Upper lobe of left lung (tissue), 6 donors: ENCODE measurements at regions not wholly inside any gene's neighbourhood (a gene's known extent, or its start where the extent isn't known, plus 50 kb on each side); places are given as distances from the start of the nearest gene placed in this dataset.

Experiments
- ATAC-seq, 2 donors: fragments of 200-7000 bp; cut with Tn5 transposase; one replicate each; pipeline ENCODE4 v1.9.1; 2022; ENCODE audit warnings: mild to moderate bottlenecking in 2 of 2, moderate library complexity in 2 of 2; ENCODE audit not compliant: low FRiP score in 2 of 2
- DNase-seq, 2 donors: peaks; one replicate each; pipeline ENCODE4 v3.0.0-alpha.2; 2019 to 2020
- H3K27ac ChIP-seq, 4 donors: fragments of 200-600 bp; sonication (generic); one replicate each; pipeline ENCODE4 v1.5.1; 2016 to 2019
- H3K27me3 ChIP-seq, 4 donors: fragments of 200-600 bp; sonication (generic); one replicate each; pipeline ENCODE4 v1.5.1; 2017 to 2019
- H3K36me3 ChIP-seq, 4 donors: fragments of 200-600 bp; sonication (generic); one replicate each; pipeline ENCODE4 v1.5.1; 2016 to 2019
- H3K4me1 ChIP-seq, 4 donors: fragments of 200-600 bp; sonication (generic); one replicate each; pipeline ENCODE4 v1.5.1; 2018 to 2019
- H3K4me3 ChIP-seq, 4 donors: fragments of 200-600 bp; sonication (generic); one replicate each; pipeline ENCODE4 v1.5.1; 2017 to 2019; ENCODE audit warnings: mild to moderate bottlenecking in 2 of 4, moderate library complexity in 1 of 4
- H3K9me3 ChIP-seq, 4 donors: fragments of 200-600 bp; sonication (generic); one replicate each; pipeline ENCODE4 v1.5.1; 2018 to 2019
- CTCF ChIP-seq, 6 experiments: fragments of 450-650 bp in 4 of 6; fragments of 200-600 bp in 2 of 6; sonication (generic) in 2 of 6; IDR thresholded peaks; one replicate each; pipeline ENCODE4 v1.5.1; 2016 to 2019; ENCODE audit warnings: antibody characterized with exemption in 6 of 6
- EP300 ChIP-seq, 4 donors: sonication (generic); formaldehyde crosslinking; IDR thresholded peaks; one replicate each; pipeline ENCODE4 v1.5.1; 2017; ENCODE audit warnings: antibody characterized with exemption in 4 of 4, control low read depth in 2 of 4
- POLR2A ChIP-seq, 4 donors: fragments of 450-650 bp; IDR thresholded peaks; one replicate each; pipeline ENCODE4 v1.5.1; 2016 to 2017; ENCODE audit warnings: antibody characterized with exemption in 4 of 4, mild to moderate bottlenecking in 2 of 4
- POLR2AphosphoS5 ChIP-seq, 2 donors: sonication (generic); formaldehyde crosslinking; IDR thresholded peaks; one replicate each; pipeline ENCODE4 v1.5.1; 2017; ENCODE audit warnings: antibody characterized with exemption in 2 of 2
- WGBS, 2 donors: methylation state at CpG; one replicate each; pipeline ENCODE4 v1.1.5; 2017 to 2018; 5-methylcytosine and 5-hydroxymethylcytosine counted together
- donor health status: DM: no; HTN: no; CAD: no; lungs with moderate emphysema.
- donor health status: DM: no; HTN: yes; CAD: no; lungs with severe emphysema.

GRCh38 chr4:124803641-124804040 lies 91.1 kb upstream of the ANKRD50 start:
- Histone ChIP-seq H3K36me3 (no peaks in the 10 kb centered on the region), H3K9me3 (no peaks in the 10 kb centered on the region), H3K27ac (no peak overlapping the region), H3K4me1 (no peaks in the 10 kb centered on the region), H3K4me3 (no peak overlapping the region), H3K27me3 (no peaks in the 10 kb centered on the region)
- TF ChIP-seq POLR2AphosphoS5 (IDR thresholded peaks at IDR 0.05) (no peak), CTCF (IDR thresholded peaks at IDR 0.05) (no peak), EP300 (IDR thresholded peaks at IDR 0.05) (no peak), POLR2A (IDR thresholded peaks at IDR 0.05) (no peak)
- 72 to 88% methylated on average over 1 of the region's 1 CpG for WGBS, 2 donors
- no peak for ATAC-seq
- no peak for DNase-seq

GRCh38 chr4:124803026-124803425 lies 90.5 kb upstream of the ANKRD50 start:
- ATAC-seq, result no peak

GRCh38 chr4:124797223-124797622 lies 84.7 kb upstream of the ANKRD50 start:
- H3K36me3 ChIP-seq, result no peaks in the 10 kb centered on the region
- H3K27ac ChIP-seq, result no peak overlapping the region
- H3K27me3 ChIP-seq, result no peaks in the 10 kb centered on the region
- TF ChIP-seq EP300 (IDR thresholded peaks at IDR 0.05) (no peak), CTCF (IDR thresholded peaks at IDR 0.05) (no peak)
- H3K4me3 ChIP-seq, result no peak overlapping the region
- ATAC-seq (no peak), DNase-seq (no peak)
- no peaks in the 10 kb centered on the region for H3K4me1 ChIP-seq
- 81% methylated on average over 3 of the region's 3 CpGs for WGBS, 2 donors
- no peaks in the 10 kb centered on the region for H3K9me3 ChIP-seq

More at GRCh38 chr4:124803026-124803425, 90.5 kb upstream of the ANKRD50 start:
- WGBS, 2 donors, result 35 to 71% methylated on average over 1 of the region's 1 CpG
- H3K27me3 ChIP-seq, result no peaks in the 10 kb centered on the region
- no peak for DNase-seq
- no peaks in the 10 kb centered on the region for H3K36me3 ChIP-seq
- TF ChIP-seq POLR2AphosphoS5 (IDR thresholded peaks at IDR 0.05), result no peak
- no peak for TF ChIP-seq POLR2A (IDR thresholded peaks at IDR 0.05)
- no peak for TF ChIP-seq EP300 (IDR thresholded peaks at IDR 0.05)
- TF ChIP-seq CTCF (IDR thresholded peaks at IDR 0.05), result no peak
- no peaks in the 10 kb centered on the region for H3K4me1 ChIP-seq
- no peaks in the 10 kb centered on the region for H3K9me3 ChIP-seq
- no peak overlapping the region for H3K27ac ChIP-seq
- no peak overlapping the region for H3K4me3 ChIP-seq

GRCh38 chr4:124790471-124790870 lies 77.9 kb upstream of the ANKRD50 start:
- Histone ChIP-seq H3K4me1 (no peaks in the 10 kb centered on the region), H3K36me3 (no peaks in the 10 kb centered on the region), H3K4me3 (no peak overlapping the region), H3K27ac (no peak overlapping the region), H3K27me3 (no peaks in the 10 kb centered on the region), H3K9me3 (no peaks in the 10 kb centered on the region)
- ATAC-seq (no peak), DNase-seq (no peak)
- TF ChIP-seq POLR2A (IDR thresholded peaks at IDR 0.05) (no peak), CTCF (IDR thresholded peaks at IDR 0.05) (no peak)

GRCh38 chr4:124786634-124787033 lies 74.1 kb upstream of the ANKRD50 start:
- DNase-seq, result no peak
- H3K4me1 ChIP-seq, result no peaks in the 10 kb centered on the region
- no peaks in the 10 kb centered on the region for H3K9me3 ChIP-seq
- no peaks in the 10 kb centered on the region for H3K27me3 ChIP-seq
- TF ChIP-seq EP300 (IDR thresholded peaks at IDR 0.05), result no peak
- no peak for TF ChIP-seq POLR2AphosphoS5 (IDR thresholded peaks at IDR 0.05)
- no peak for TF ChIP-seq CTCF (IDR thresholded peaks at IDR 0.05)
- no peak for TF ChIP-seq POLR2A (IDR thresholded peaks at IDR 0.05)
- no peaks in the 10 kb centered on the region for H3K36me3 ChIP-seq
- WGBS, 2 donors, result 89 to 94% methylated on average over 2 of the region's 2 CpGs
- ATAC-seq, result no peak
- H3K4me3 ChIP-seq, result no peak overlapping the region
- H3K27ac ChIP-seq, result no peak overlapping the region
